SU-DHL-6 (cell line): ENCODE measurements at regions not wholly inside any gene's neighbourhood (a gene's known extent, or its start where the extent isn't known, plus 50 kb on each side); places are given as distances from the start of the nearest gene placed in this dataset.

ENCODE experiments used
- H2AFZ ChIP-seq: fragments of 200-600 bp; sonication (generic); 2 replicates; pipeline ENCODE4 v1.6.1; 2014; ENCODE audit warnings: low read depth, mild to moderate bottlenecking, moderate library complexity, mixed read lengths, antibody characterized with exemption, low read length; ENCODE audit not compliant: severe bottlenecking
- H3F3A ChIP-seq: fragments of 200-600 bp; shearing (Covaris generic); 2 replicates; pipeline ENCODE4 v1.6.0; 2016; ENCODE audit warnings: antibody characterized with exemption, mild to moderate bottlenecking; ENCODE audit not compliant: insufficient read depth
- H3K27ac ChIP-seq: fragments of 200-600 bp; sonication (generic); 2 replicates; pipeline ENCODE4 v1.5.1; 2016; ENCODE audit warnings: low read depth, mild to moderate bottlenecking, low read length, moderate library complexity, mixed read lengths
- H3K27me3 ChIP-seq: fragments of 200-600 bp; sonication (generic), shearing (Covaris generic); 2 replicates; pipeline ENCODE4 v1.6.0; 2014; ENCODE audit warnings: mild to moderate bottlenecking, low read length
- H3K36me3 ChIP-seq: fragments of 200-600 bp; sonication (generic); 2 replicates; pipeline ENCODE4 v1.6.1; 2014; ENCODE audit warnings: mild to moderate bottlenecking, low read length, mixed read lengths
- H3K4me2 ChIP-seq: fragments of 300-600, 200-600 bp; shearing (Covaris generic), sonication (generic); 2 replicates; pipeline ENCODE4 v1.6.0; 2014; ENCODE audit warnings: low read length, low read depth, mild to moderate bottlenecking; ENCODE audit not compliant: poor library complexity, severe bottlenecking
- H3K4me3 ChIP-seq: fragments of 200-600 bp; sonication (generic); 2 replicates; pipeline ENCODE4 v1.5.1; 2014; ENCODE audit warnings: antibody characterized with exemption, low read length, mild to moderate bottlenecking, mixed read lengths; ENCODE audit not compliant: insufficient read depth, poor library complexity, severe bottlenecking
- H3K79me2 ChIP-seq: fragments of 200-600 bp; sonication (generic); 2 replicates; pipeline ENCODE4 v1.6.1; 2014; ENCODE audit warnings: mild to moderate bottlenecking, low read length, moderate library complexity; ENCODE audit not compliant: insufficient read depth
- H3K9ac ChIP-seq: fragments of 200-600 bp; sonication (generic); 2 replicates; pipeline ENCODE4 v1.7.0; 2014; ENCODE audit warnings: mild to moderate bottlenecking, low read length
- H3K9me2 ChIP-seq: fragments of 200-600 bp; sonication (generic); replicated peaks from 2 replicates; pipeline ENCODE4 v1.6.1; 2014; ENCODE audit warnings: low read length; ENCODE audit not compliant: insufficient read depth
- H3K9me3 ChIP-seq: fragments of 200-600 bp; sonication (generic); 2 replicates; pipeline ENCODE4 v1.6.1; 2014; ENCODE audit warnings: low read length, mixed read lengths; ENCODE audit not compliant: insufficient read depth
- H4K20me1 ChIP-seq: fragments of 200-600 bp; sonication (generic); 2 replicates; pipeline ENCODE4 v1.6.1; 2014; ENCODE audit warnings: low read depth, mild to moderate bottlenecking, antibody characterized with exemption, low read length, moderate library complexity, mixed read lengths
- EZH2phosphoT487 ChIP-seq: fragments of 200-600 bp; sonication (generic), shearing (Covaris generic); conservative IDR thresholded peaks from 2 replicates; pipeline ENCODE4 v1.6.1; 2018; ENCODE audit warnings: mild to moderate bottlenecking, antibody characterized with exemption, low read length, moderate library complexity, mixed read lengths
- TF ChIP-seq, protein P1 (sequence below): fragments of 200-600 bp; sonication (generic); IDR thresholded peaks from one replicate; pipeline ENCODE4 v1.5.1; 2017; ENCODE audit warnings: antibody characterized with exemption, mild to moderate bottlenecking, low read length, moderate library complexity; ENCODE audit not compliant: insufficient read depth, poor library complexity, severe bottlenecking

DNA sequence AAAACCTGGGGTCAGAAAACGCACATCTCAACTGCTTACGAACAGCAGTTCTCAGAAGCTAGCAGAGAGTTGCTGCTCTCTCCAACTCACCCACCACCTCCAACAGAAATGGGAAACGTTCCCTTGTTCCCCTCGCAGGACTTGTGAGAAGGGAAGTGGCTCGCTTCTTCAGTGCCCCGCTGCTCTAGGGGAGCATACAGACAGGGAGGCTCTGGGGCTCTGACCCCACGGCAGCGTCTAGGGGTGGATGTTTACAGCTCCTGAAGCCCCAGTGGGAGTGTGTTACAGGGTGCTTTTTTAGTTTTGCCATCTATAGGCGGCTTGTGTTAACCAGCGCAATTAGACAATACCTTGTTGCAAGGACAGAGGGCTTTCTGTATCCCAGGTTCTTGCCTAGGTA, 267.7 kb upstream of the ACTBL2 start:
- H3K27ac ChIP-seq = no peak overlapping the region
- no peaks in the 10 kb centered on the region for H3K27me3 ChIP-seq
- no peak overlapping the region for H3K4me2 ChIP-seq
- no peaks in the 10 kb centered on the region for H3K79me2 ChIP-seq
- no peaks in the 10 kb centered on the region for H4K20me1 ChIP-seq
- no peak for TF ChIP-seq EZH2phosphoT487
- TF ChIP-seq, protein P1, sequence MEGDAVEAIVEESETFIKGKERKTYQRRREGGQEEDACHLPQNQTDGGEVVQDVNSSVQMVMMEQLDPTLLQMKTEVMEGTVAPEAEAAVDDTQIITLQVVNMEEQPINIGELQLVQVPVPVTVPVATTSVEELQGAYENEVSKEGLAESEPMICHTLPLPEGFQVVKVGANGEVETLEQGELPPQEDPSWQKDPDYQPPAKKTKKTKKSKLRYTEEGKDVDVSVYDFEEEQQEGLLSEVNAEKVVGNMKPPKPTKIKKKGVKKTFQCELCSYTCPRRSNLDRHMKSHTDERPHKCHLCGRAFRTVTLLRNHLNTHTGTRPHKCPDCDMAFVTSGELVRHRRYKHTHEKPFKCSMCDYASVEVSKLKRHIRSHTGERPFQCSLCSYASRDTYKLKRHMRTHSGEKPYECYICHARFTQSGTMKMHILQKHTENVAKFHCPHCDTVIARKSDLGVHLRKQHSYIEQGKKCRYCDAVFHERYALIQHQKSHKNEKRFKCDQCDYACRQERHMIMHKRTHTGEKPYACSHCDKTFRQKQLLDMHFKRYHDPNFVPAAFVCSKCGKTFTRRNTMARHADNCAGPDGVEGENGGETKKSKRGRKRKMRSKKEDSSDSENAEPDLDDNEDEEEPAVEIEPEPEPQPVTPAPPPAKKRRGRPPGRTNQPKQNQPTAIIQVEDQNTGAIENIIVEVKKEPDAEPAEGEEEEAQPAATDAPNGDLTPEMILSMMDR = no peak
- no peaks in the 10 kb centered on the region for H3K9me3 ChIP-seq
- no peaks in the 10 kb centered on the region for H3K9me2 ChIP-seq
- H3F3A ChIP-seq = no peaks in the 10 kb centered on the region
- no peak overlapping the region for H2AFZ ChIP-seq
- H3K4me3 ChIP-seq = no peak overlapping the region
- no peaks in the 10 kb centered on the region for H3K36me3 ChIP-seq
- no peak overlapping the region for H3K9ac ChIP-seq

DNA sequence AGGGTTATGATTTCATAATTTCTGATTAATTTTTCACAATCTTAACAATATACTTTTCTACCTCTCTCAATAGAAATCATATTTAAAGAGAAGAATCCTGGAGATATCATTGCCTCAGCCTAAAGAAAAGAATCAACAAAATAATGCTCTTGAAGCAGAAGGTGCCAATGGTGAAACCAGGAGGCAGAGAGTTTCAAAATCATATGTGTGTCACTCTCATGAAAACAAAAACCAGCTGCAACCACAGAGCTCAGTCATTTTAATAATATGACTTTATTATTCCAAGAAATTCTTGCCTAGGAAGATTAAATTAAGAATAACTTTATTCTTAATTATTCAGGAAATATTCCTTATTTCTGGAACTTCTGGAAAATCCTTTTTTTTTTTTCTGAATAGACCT, 266.8 kb upstream of the ACTBL2 start:
- Histone ChIP-seq H3K27me3 (no peaks in the 10 kb centered on the region), H3K27ac (no peak overlapping the region), H3K9me2 (no peaks in the 10 kb centered on the region), H3K4me3 (no peak overlapping the region), H3F3A (no peaks in the 10 kb centered on the region), H3K4me2 (no peak overlapping the region), H3K9ac (no peak overlapping the region), H3K9me3 (no peaks in the 10 kb centered on the region), H2AFZ (no peak overlapping the region), H3K36me3 (no peaks in the 10 kb centered on the region), H4K20me1 (no peaks in the 10 kb centered on the region), H3K79me2 (no peaks in the 10 kb centered on the region)
- TF ChIP-seq, protein P1 = no peak
- TF ChIP-seq EZH2phosphoT487 = no peak

DNA sequence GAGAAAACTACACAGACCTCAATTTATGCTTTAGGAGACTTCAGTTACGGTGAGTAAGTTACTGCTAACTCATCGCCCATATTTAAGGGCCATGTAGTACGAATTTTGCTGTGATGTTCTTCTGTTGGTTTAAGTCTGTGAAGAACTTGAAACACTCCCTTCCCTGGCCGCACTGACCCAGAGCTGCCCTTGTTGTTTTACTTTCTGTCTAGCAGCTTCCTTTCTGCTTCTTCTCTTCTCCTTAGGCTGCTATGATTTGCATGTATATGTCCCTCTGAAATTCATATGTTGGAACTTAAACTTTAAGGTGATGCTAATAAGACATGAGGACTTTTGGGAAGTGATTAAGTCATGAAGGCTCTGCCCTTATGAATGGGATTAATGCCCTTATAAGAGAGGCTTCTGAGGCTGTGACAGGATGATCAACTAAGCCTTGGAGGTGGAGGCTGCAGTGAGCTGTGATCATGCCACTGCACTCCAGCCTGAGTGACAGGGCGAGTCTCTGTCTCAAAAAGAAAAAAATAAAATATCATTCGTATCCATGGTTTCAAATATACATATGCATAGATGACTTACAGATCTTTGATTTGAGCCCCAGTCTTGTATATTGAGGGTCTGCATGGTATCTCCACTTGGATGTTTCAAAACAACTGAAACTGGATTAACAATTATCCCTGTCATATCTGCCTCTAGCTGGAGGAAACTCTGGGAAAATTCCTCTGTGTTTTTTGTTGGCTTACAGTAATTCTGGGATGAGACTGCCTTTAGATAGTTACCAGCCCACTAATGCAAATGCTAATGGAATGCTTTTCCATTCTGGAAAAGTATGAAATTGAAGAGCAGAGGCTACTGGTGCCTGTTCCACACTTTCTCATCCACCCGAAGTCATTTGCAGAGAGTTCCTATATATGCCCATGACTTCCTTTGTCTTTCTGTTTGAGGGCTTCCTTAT, 263.4 kb upstream of the ACTBL2 start:
- Histone ChIP-seq H3K79me2 (no peaks in the 10 kb centered on the region), H3K4me2 (no peak overlapping the region), H4K20me1 (no peaks in the 10 kb centered on the region), H3K9me2 (no peaks in the 10 kb centered on the region), H3K4me3 (no peak overlapping the region), H3K27me3 (no peaks in the 10 kb centered on the region), H2AFZ (no peak overlapping the region), H3K9ac (no peak overlapping the region), H3K36me3 (no peaks in the 10 kb centered on the region), H3K9me3 (no peaks in the 10 kb centered on the region), H3F3A (no peaks in the 10 kb centered on the region), H3K27ac (no peak overlapping the region)
- TF ChIP-seq, protein P1 = no peak
- TF ChIP-seq EZH2phosphoT487 = no peak
